Endothelial cell of umbilical vein (primary cell): ENCODE measurements at regions not wholly inside any gene's neighbourhood (a gene's known extent, or its start where the extent isn't known, plus 50 kb on each side); places are given as distances from the start of the nearest gene placed in this dataset.

ENCODE experiments used
- BruUV-seq: library from RNA; stranded (reverse); fragments of 400-500 nt; replicated peaks from 2 replicates; lab custom pipeline; 2021; lab: Mats Ljungman, UMichigan
- CTCF ChIA-PET: fragments of 300-600, 350-600 bp; sonication (Branson Sonifier 250); formaldehyde crosslinking; loops from one replicate; lab custom pipeline; 2021; ENCODE audit warnings: antibody characterized with exemption, inconsistent platforms; lab: Charles Lee
- POLR2A ChIA-PET: fragments of 300-600, 350-600 bp; sonication (Branson Sonifier 250); formaldehyde crosslinking; loops from one replicate; lab custom pipeline; 2021; ENCODE audit warnings: antibody characterized with exemption, inconsistent platforms; lab: Charles Lee
- DNase-seq: peaks from one replicate; pipeline ENCODE4 v3.0.0-alpha.2; 2011; ENCODE audit warnings: low read depth, low spot score
- FAIRE-seq: peaks from 2 replicates; lab custom pipeline; 2011; peaks lifted over from hg19 to GRCh38; lab: Jason Lieb, UNC
- H2AFZ ChIP-seq: 2 replicates; pipeline ENCODE4 v1.6.0; 2012; ENCODE audit warnings: low read depth, low read length, control low read depth, inconsistent platforms
- H3K27ac ChIP-seq: 2 replicates; pipeline ENCODE4 v1.5.1; 2011; ENCODE audit warnings: low read depth, mild to moderate bottlenecking, control low read depth, low read length, moderate library complexity; ENCODE audit not compliant: insufficient read depth
- H3K27me3 ChIP-seq, 2 experiments: 2 replicates each; pipeline versions ENCODE4 v1.6.0 to v1.6.1; 2011; ENCODE audit warnings: low read length in 2 of 2, mixed read lengths in 1 of 2; ENCODE audit not compliant: control insufficient read depth in 2 of 2, insufficient read depth in 2 of 2
- H3K36me3 ChIP-seq, 2 experiments: 2 replicates in 1 of 2; 3 replicates in 1 of 2; pipeline ENCODE4 v1.5.1; 2011; ENCODE audit warnings: low read length in 2 of 2, mild to moderate bottlenecking in 1 of 2, moderate library complexity in 1 of 2; ENCODE audit not compliant: control insufficient read depth in 2 of 2, insufficient read depth in 2 of 2; ENCODE audit errors: extremely low read depth in 1 of 2
- H3K4me1 ChIP-seq: 3 replicates; pipeline ENCODE4 v1.5.1; 2011; ENCODE audit warnings: mild to moderate bottlenecking, low read length; ENCODE audit not compliant: control insufficient read depth, insufficient read depth; ENCODE audit errors: extremely low read depth
- H3K4me2 ChIP-seq: 2 replicates; pipeline ENCODE4 v1.6.1; 2011; ENCODE audit warnings: low read length, control low read depth, mixed read lengths; ENCODE audit not compliant: insufficient read depth
- H3K4me3 ChIP-seq, 3 experiments: fragments of 200-600 bp in 1 of 3; sonication (generic), shearing (Covaris generic) in 1 of 3; replicated peaks in 1 of 3; 2 replicates each; pipeline ENCODE4 v1.5.1; 2011 to 2016; ENCODE audit warnings: control low read depth in 3 of 3, low read length in 3 of 3, mild to moderate bottlenecking in 2 of 3, inconsistent platforms in 1 of 3, low read depth in 1 of 3, moderate library complexity in 1 of 3; ENCODE audit not compliant: insufficient read depth in 1 of 3
- H3K79me2 ChIP-seq: 2 replicates; pipeline ENCODE4 v1.6.0; 2012; ENCODE audit warnings: low read length, inconsistent platforms; ENCODE audit not compliant: control insufficient read depth, insufficient read depth
- H3K9ac ChIP-seq: replicated peaks from 2 replicates; pipeline ENCODE3; 2011; ENCODE audit warnings: low read length, control low read depth; ENCODE audit not compliant: insufficient read depth; ENCODE audit errors: extremely low read depth
- H3K9me1 ChIP-seq: replicated peaks from 3 replicates; pipeline ENCODE4 v1.6.0; 2011; ENCODE audit warnings: mild to moderate bottlenecking, low read length; ENCODE audit not compliant: control insufficient read depth, insufficient read depth; ENCODE audit errors: extremely low read depth
- H3K9me3 ChIP-seq: replicated peaks from 2 replicates; pipeline ENCODE4 v1.5.1; 2012; ENCODE audit warnings: low read length, inconsistent platforms; ENCODE audit not compliant: control insufficient read depth, insufficient read depth
- H4K20me1 ChIP-seq: replicated peaks from 2 replicates; pipeline ENCODE3; 2011; ENCODE audit warnings: mild to moderate bottlenecking, low read length; ENCODE audit not compliant: control insufficient read depth, insufficient read depth; ENCODE audit errors: extremely low read depth
- CTCF ChIP-seq, 2 donors: IDR thresholded peaks; 1 replicate in 1 of 2; 2 replicates in 1 of 2; pipeline ENCODE4 v1.5.1; 2011; ENCODE audit warnings: low read length in 2 of 2, mild to moderate bottlenecking in 2 of 2, moderate library complexity in 2 of 2, control low read depth in 1 of 2, inconsistent platforms in 1 of 2, low read depth in 1 of 2; ENCODE audit not compliant: insufficient read depth in 1 of 2; ENCODE audit errors: extremely low read depth in 1 of 2
- EZH2 ChIP-seq: IDR thresholded peaks from 2 replicates; pipeline ENCODE4 v1.6.1; 2012; ENCODE audit warnings: borderline replicate concordance, low read depth, mild to moderate bottlenecking, moderate library complexity, low read length, inconsistent platforms; ENCODE audit not compliant: severe bottlenecking
- FOS ChIP-seq: IDR thresholded peaks from 2 replicates; pipeline ENCODE4 v1.6.1; 2011; ENCODE audit warnings: mild to moderate bottlenecking, low read length, moderate library complexity, borderline replicate concordance; ENCODE audit not compliant: insufficient read depth
- GATA2 ChIP-seq: IDR thresholded peaks from 2 replicates; pipeline ENCODE4 v1.7.0; 2011; ENCODE audit warnings: low read depth, mild to moderate bottlenecking, moderate library complexity, mixed read lengths, low read length; ENCODE audit not compliant: insufficient read length, insufficient read depth
- JUN ChIP-seq: IDR thresholded peaks from 2 replicates; pipeline ENCODE4 v1.6.1; 2011; ENCODE audit warnings: borderline replicate concordance, low read depth; ENCODE audit not compliant: insufficient read length, insufficient read depth
- MYC ChIP-seq: IDR thresholded peaks from one replicate; pipeline ENCODE4 v1.6.1; 2011; ENCODE audit warnings: mild to moderate bottlenecking, low read depth, low read length
- POLR2A ChIP-seq: IDR thresholded peaks from 2 replicates; pipeline ENCODE4 v1.6.1; 2012; ENCODE audit warnings: low read depth, mild to moderate bottlenecking, control low read depth, low read length
- POLR2AphosphoS5 ChIP-seq: IDR thresholded peaks from 2 replicates; pipeline ENCODE4 v1.6.1; 2012; ENCODE audit warnings: low read depth, mild to moderate bottlenecking, control low read depth, low read length, moderate library complexity; ENCODE audit not compliant: insufficient read depth
- dilution Hi-C: fragments of 300-500 bp; cut with MboI; formaldehyde crosslinking; loops from one replicate; pipeline ENCODE4 v1.15.0; 2019; ENCODE audit warnings: low sequenced_read_pairs; ENCODE audit not compliant: extremely low pct_ligation_motif_present
- intact Hi-C: fragments of 100-400 bp; cut with micrococcal nuclease; formaldehyde crosslinking; loops from one replicate; pipeline ENCODE4 v1.10.0; 2022
- TF ChIP-seq, protein P1 (sequence below): IDR thresholded peaks from 2 replicates; pipeline ENCODE4 v1.6.1; 2011; ENCODE audit not compliant: insufficient read depth, insufficient read length

- no peak for TF ChIP-seq POLR2AphosphoS5
- TF ChIP-seq FOS, result no peak
- TF ChIP-seq, protein P1, sequence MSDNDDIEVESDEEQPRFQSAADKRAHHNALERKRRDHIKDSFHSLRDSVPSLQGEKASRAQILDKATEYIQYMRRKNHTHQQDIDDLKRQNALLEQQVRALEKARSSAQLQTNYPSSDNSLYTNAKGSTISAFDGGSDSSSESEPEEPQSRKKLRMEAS, result no peak
- TF ChIP-seq GATA2, result no peak
- TF ChIP-seq EZH2, result no peak
- TF ChIP-seq POLR2A, result no peak
- TF ChIP-seq CTCF (IDR thresholded peaks at IDR 0.05; ENCODE audit: extremely low read depth in 1 of 2, insufficient read depth in 1 of 2, low read depth in 1 of 2, low read length in 2 of 2), result no peak
- TF ChIP-seq MYC, result no peak
- no peak for TF ChIP-seq JUN
- no peaks in the 10 kb centered on the region for H3K79me2 ChIP-seq
- H3K36me3 ChIP-seq, result no peaks in the 10 kb centered on the region
- DNase-seq (no peak), FAIRE-seq (no peak)
- dilution Hi-C loops (no loop called here), intact Hi-C loops (no loop called here)
- H3K27me3 ChIP-seq, result no peaks in the 10 kb centered on the region
- no peak overlapping the region for H3K4me3 ChIP-seq
- no peak overlapping the region for H2AFZ ChIP-seq
- ChIA-PET CTCF (no interaction called here), POLR2A (no interaction called here)
- no peak overlapping the region for H3K27ac ChIP-seq
- H3K9me1 ChIP-seq, result no peaks in the 10 kb centered on the region
- no TSS peak for BruUV-seq
- no peak overlapping the region for H3K9ac ChIP-seq
- no peaks in the 10 kb centered on the region for H3K9me3 ChIP-seq
- H3K4me2 ChIP-seq, result peak overlapping the region; percentile 8
- no peaks in the 10 kb centered on the region for H3K4me1 ChIP-seq
- no peaks in the 10 kb centered on the region for H4K20me1 ChIP-seq
Observed at GRCh38 chr4:180827232-180828009, 1415.8 kb upstream of the TENM3 start.
